ENCODE measurements at regions not wholly inside any gene's neighbourhood (a gene's known extent, or its start where the extent isn't known, plus 50 kb on each side); places are given as distances from the start of the nearest gene placed in this dataset.

GRCh38 chr16:80330150-80330549, 210.6 kb upstream of the DYNLRB2 start:
- no peaks in the 10 kb centered on the region for H3K36me3 Mint-ChIP-seq
- TF ChIP-seq CTCF (IDR thresholded peaks at IDR 0.05; ENCODE audit: unreplicated experiment), result no peak
- H3K4me1 Mint-ChIP-seq, result no peaks in the 10 kb centered on the region
- no peak overlapping the region for H3K4me3 Mint-ChIP-seq
- no peak for DNase-seq (ENCODE audit: low spot score in 2 of 2, unreplicated experiment in 2 of 2)
- no peaks in the 10 kb centered on the region for H3K9me3 Mint-ChIP-seq
- peaks cover 53% of the 10 kb centered on the region for H3K27me3 Mint-ChIP-seq (ENCODE audit: low read depth)
- no peak overlapping the region for H3K27ac Mint-ChIP-seq

- Mint-ChIP-seq H3K27ac (no peak overlapping the region), H3K36me3 (no peaks in the 10 kb centered on the region), H3K27me3 (ENCODE audit: low read depth) (peaks cover 45% of the 10 kb centered on the region), H3K9me3 (no peaks in the 10 kb centered on the region), H3K4me1 (no peaks in the 10 kb centered on the region), H3K4me3 (no peak overlapping the region)
- no peak for TF ChIP-seq CTCF (IDR thresholded peaks at IDR 0.05; ENCODE audit: unreplicated experiment)
- DNase-seq (ENCODE audit: low spot score in 2 of 2, unreplicated experiment in 2 of 2), result no peak
Measured at GRCh38 chr16:80327740-80328139, 213.1 kb upstream of the DYNLRB2 start.

GRCh38 chr16:80324371-80324770, 216.4 kb upstream of the DYNLRB2 start:
- Mint-ChIP-seq H3K27ac (no peak overlapping the region), H3K9me3 (no peaks in the 10 kb centered on the region), H3K4me3 (no peak overlapping the region), H3K36me3 (no peaks in the 10 kb centered on the region), H3K27me3 (ENCODE audit: low read depth) (peaks cover 30% of the 10 kb centered on the region), H3K4me1 (no peaks in the 10 kb centered on the region)
- no peak for TF ChIP-seq CTCF (IDR thresholded peaks at IDR 0.05; ENCODE audit: unreplicated experiment)
- no peak for DNase-seq (ENCODE audit: low spot score in 2 of 2, unreplicated experiment in 2 of 2)

GRCh38 chr16:80323808-80324195, 217.0 kb upstream of the DYNLRB2 start:
- TF ChIP-seq CTCF (IDR thresholded peaks at IDR 0.05; ENCODE audit: unreplicated experiment), result no peak
- Mint-ChIP-seq H3K9me3 (peaks cover under 1% of the 10 kb centered on the region), H3K27me3 (ENCODE audit: low read depth) (peaks cover 30% of the 10 kb centered on the region), H3K4me1 (no peaks in the 10 kb centered on the region), H3K36me3 (no peaks in the 10 kb centered on the region), H3K4me3 (no peak overlapping the region), H3K27ac (no peak overlapping the region)
- DNase-seq (ENCODE audit: low spot score in 2 of 2, unreplicated experiment in 2 of 2), result no peak

GRCh38 chr16:80323187-80323807, 217.5 kb upstream of the DYNLRB2 start:
- no peak for DNase-seq (ENCODE audit: low spot score in 2 of 2, unreplicated experiment in 2 of 2)
- Mint-ChIP-seq H3K36me3 (no peaks in the 10 kb centered on the region), H3K4me1 (no peaks in the 10 kb centered on the region), H3K9me3 (peaks cover 5% of the 10 kb centered on the region), H3K27me3 (ENCODE audit: low read depth) (peaks cover 29% of the 10 kb centered on the region), H3K27ac (no peak overlapping the region), H3K4me3 (no peak overlapping the region)
- TF ChIP-seq CTCF (IDR thresholded peaks at IDR 0.05; ENCODE audit: unreplicated experiment), result no peak

GRCh38 chr16:80319181-80319580, 221.6 kb upstream of the DYNLRB2 start:
- no peak overlapping the region for H3K4me3 Mint-ChIP-seq
- no peak for TF ChIP-seq CTCF (IDR thresholded peaks at IDR 0.05; ENCODE audit: unreplicated experiment)
- no peak for DNase-seq (ENCODE audit: low spot score in 2 of 2, unreplicated experiment in 2 of 2)
- H3K4me1 Mint-ChIP-seq, result no peaks in the 10 kb centered on the region
- no peaks in the 10 kb centered on the region for H3K36me3 Mint-ChIP-seq
- no peak overlapping the region for H3K27ac Mint-ChIP-seq
- H3K9me3 Mint-ChIP-seq, result peaks cover 8% of the 10 kb centered on the region
- peaks cover 16% of the 10 kb centered on the region for H3K27me3 Mint-ChIP-seq (ENCODE audit: low read depth)
